Choroid plexus epithelial cell (primary cell): ENCODE measurements at regions not wholly inside any gene's neighbourhood (a gene's known extent, or its start where the extent isn't known, plus 50 kb on each side); places are given as distances from the start of the nearest gene placed in this dataset.
A peak's percentile ranks its signal among the peaks of the same experiment; 100 is the strongest.

Experiments used
- DNase-seq: peaks from one replicate; pipeline ENCODE4 v3.0.0-alpha.2; 2010; ENCODE audit warnings: low read depth
- H3K4me3 ChIP-seq: 2 replicates; pipeline ENCODE4 v1.5.1; 2011; ENCODE audit warnings: low read depth, mild to moderate bottlenecking, control low read depth, low read length, moderate library complexity
- TF ChIP-seq, protein P1 (sequence below): conservative IDR thresholded peaks from 2 replicates; pipeline ENCODE4 v1.5.1; 2011; ENCODE audit warnings: low read depth, mild to moderate bottlenecking, control low read depth, inconsistent platforms, low read length, moderate library complexity

- H3K4me3 ChIP-seq, result no peak overlapping the region
- no peak for DNase-seq
- TF ChIP-seq, protein P1, sequence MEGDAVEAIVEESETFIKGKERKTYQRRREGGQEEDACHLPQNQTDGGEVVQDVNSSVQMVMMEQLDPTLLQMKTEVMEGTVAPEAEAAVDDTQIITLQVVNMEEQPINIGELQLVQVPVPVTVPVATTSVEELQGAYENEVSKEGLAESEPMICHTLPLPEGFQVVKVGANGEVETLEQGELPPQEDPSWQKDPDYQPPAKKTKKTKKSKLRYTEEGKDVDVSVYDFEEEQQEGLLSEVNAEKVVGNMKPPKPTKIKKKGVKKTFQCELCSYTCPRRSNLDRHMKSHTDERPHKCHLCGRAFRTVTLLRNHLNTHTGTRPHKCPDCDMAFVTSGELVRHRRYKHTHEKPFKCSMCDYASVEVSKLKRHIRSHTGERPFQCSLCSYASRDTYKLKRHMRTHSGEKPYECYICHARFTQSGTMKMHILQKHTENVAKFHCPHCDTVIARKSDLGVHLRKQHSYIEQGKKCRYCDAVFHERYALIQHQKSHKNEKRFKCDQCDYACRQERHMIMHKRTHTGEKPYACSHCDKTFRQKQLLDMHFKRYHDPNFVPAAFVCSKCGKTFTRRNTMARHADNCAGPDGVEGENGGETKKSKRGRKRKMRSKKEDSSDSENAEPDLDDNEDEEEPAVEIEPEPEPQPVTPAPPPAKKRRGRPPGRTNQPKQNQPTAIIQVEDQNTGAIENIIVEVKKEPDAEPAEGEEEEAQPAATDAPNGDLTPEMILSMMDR, result no peak
Measured at GRCh38 chr10:59585046-59585700, 124.5 kb downstream of the SLC16A9 start.

GRCh38 chr10:59582780-59583179 is 126.9 kb downstream of the SLC16A9 start:
- TF ChIP-seq, protein P1, result no peak
- DNase-seq, result no peak

DNA sequence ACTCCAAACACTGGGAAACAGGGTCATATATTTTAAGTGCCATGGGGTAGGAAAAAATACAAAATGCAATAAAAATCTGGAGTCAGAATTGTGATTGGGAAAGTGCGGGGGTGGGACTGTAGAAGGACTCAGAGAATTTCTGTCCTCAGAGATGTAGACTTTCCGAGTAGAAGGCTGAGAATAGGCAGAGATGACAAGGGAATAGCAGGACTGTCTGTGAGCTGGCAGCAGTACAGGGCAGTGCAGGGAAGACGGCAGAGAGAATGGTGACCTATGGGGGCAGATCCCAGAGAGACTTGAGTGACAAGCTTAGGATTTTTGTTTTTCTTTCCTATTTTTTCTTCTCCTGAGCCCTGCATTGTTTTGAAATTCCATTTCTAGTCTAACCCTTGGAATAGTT is 127.6 kb downstream of the SLC16A9 start:
- no peak for DNase-seq
- no peak overlapping the region for H3K4me3 ChIP-seq
- TF ChIP-seq, protein P1, result no peak

More at GRCh38 chr10:59582780-59583179, 126.9 kb downstream of the SLC16A9 start:
- H3K4me3 ChIP-seq, result no peak overlapping the region

DNA sequence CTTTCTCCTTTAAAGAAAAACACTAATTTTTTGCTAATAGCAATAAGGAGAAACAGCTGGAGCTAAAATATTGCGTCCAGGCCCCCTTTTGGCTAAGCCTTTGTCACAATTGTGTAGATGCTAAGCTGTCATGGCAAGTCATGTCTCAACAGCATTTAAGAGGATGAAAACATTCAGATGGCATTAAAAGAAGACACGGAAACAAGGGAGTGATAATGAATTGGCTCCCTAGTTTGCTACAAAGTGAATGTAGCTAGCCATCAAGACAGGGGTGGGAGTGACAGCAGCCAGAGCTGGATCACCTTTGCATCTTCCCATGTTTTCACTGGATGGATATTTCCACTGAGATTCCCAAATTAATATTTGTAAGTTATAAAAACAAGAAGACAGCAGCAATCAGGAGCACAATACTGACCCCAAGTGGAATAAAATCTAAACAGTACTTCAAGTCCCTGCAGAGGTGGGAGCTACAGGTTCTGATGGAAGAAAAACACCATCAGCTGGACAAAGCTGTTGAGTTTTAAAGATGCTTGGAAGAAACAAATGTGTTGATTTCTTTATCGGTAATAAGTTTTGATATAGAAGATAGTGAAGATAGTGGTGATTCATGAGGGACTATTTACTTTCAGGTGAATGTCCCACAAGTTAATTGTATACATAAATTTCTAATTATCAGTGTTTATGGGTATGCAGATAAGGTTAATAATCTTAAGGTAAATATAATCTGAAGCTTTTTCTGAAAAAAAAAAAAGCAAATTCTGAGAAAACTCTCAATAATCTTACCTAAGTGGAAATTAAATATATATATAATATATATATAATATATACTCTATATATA is 129.4 kb downstream of the SLC16A9 start:
- DNase-seq, result peak; percentile 73
- no peak overlapping the region for H3K4me3 ChIP-seq
- TF ChIP-seq, protein P1, result peak; percentile 65

- no peak for DNase-seq
- no peak overlapping the region for H3K4me3 ChIP-seq
- TF ChIP-seq, protein P1, result no peak
Measured at GRCh38 chr10:59578741-59579140, 130.9 kb downstream of the SLC16A9 start.

DNA sequence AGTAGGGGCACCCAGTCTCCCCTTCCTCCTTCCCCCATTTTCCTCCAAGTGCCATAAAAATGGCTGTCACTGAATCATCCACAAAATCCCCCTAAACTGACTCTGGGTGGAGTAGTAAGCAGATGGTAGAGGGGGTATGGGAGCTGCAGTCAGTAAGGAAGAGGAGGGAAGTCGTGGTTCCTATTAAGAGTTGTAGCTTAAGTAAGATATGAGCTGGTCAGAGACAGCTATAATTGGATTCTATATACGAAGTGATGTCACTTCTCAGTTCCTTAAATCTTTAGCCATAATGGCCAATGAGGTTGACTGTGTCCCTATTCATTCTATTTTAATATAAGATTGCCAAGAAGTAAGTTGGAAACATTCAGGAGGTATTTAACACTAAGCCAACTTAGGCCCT is 131.7 kb downstream of the SLC16A9 start:
- no peak for DNase-seq
- H3K4me3 ChIP-seq, result no peak overlapping the region
- TF ChIP-seq, protein P1, result no peak
